ENCODE measurements at regions not wholly inside any gene's neighbourhood (a gene's known extent, or its start where the extent isn't known, plus 50 kb on each side); places are given as distances from the start of the nearest gene placed in this dataset.

DNA sequence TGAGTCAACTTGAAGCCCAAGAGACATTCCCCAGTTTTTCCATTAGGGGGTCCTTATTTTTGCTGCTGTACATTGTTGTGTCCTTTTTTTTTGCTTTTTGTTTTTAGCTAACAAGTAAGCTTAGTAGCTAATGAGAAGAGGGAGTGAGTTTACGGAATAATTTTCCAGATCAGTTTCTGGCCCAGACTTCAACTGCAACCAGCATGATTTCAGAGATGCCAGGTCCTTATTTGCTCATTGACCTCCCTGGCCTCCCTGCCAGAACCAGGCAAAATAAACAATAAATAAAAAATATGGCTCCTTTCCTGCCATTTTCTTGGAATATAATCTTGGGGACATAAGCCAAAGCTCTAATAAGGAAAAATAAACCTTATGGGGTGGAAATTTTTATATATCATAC, 185.9 kb downstream of the FAT3 start:
- Histone ChIP-seq H3K4me2 (ENCODE audit: control insufficient read depth, extremely low read depth, insufficient read depth, low read depth, low read length) (no peak overlapping the region), H3K9me1 (ENCODE audit: control insufficient read depth, extremely low read depth, insufficient read depth, low read length) (no peaks in the 10 kb centered on the region), H3K4me3 (ENCODE audit: control insufficient read depth in 2 of 3, extremely low read depth in 1 of 3, insufficient read depth in 2 of 3, low read depth in 1 of 3, low read length in 3 of 3) (no peak overlapping the region), H3K27me3 (ENCODE audit: control insufficient read depth, extremely low read depth, insufficient read depth, low read length) (no peaks in the 10 kb centered on the region), H3K9me3 (ENCODE audit: control insufficient read depth, low read depth, low read length) (no peaks in the 10 kb centered on the region), H2AFZ (ENCODE audit: control insufficient read depth, low read length) (no peak overlapping the region), H3K36me3 (ENCODE audit: control insufficient read depth in 2 of 2, extremely low read depth in 1 of 2, insufficient read depth in 2 of 2, low read length in 2 of 2) (no peaks in the 10 kb centered on the region), H3K9ac (ENCODE audit: control insufficient read depth, extremely low read depth, insufficient read depth, low read length) (no peak overlapping the region), H3K79me2 (ENCODE audit: control insufficient read depth, insufficient read depth, low read length) (no peaks in the 10 kb centered on the region), H3K4me1 (ENCODE audit: control insufficient read depth, extremely low read depth, insufficient read depth, low read length) (no peaks in the 10 kb centered on the region), H4K20me1 (ENCODE audit: control insufficient read depth, extremely low read depth, insufficient read depth, low read length) (no peaks in the 10 kb centered on the region), H3K27ac (ENCODE audit: control insufficient read depth, insufficient read depth, low read length) (no peak overlapping the region)
- dilution Hi-C loops (cut with MboI; ENCODE audit: extremely low pct_ligation_motif_present, low sequenced_read_pairs): no loop called here
- DNase-seq (ENCODE audit: low read depth, low spot score): no peak
- TF ChIP-seq CTCF (optimal IDR thresholded peaks at IDR 0.05 in 1 of 3, IDR thresholded peaks at IDR 0.05 in 1 of 3, conservative IDR thresholded peaks at IDR 0.05 in 1 of 3; ENCODE audit: extremely low read depth in 1 of 3, insufficient read depth in 2 of 3, low read length in 3 of 3) (no peak), EZH2 (IDR thresholded peaks at IDR 0.05; ENCODE audit: low read length) (no peak)
- no peak for FAIRE-seq

- FAIRE-seq (no peak), DNase-seq (ENCODE audit: low read depth, low spot score) (no peak)
- H3K9ac ChIP-seq (ENCODE audit: control insufficient read depth, extremely low read depth, insufficient read depth, low read length): no peak overlapping the region
- H3K79me2 ChIP-seq (ENCODE audit: control insufficient read depth, insufficient read depth, low read length): no peaks in the 10 kb centered on the region
- no peaks in the 10 kb centered on the region for H3K4me1 ChIP-seq (ENCODE audit: control insufficient read depth, extremely low read depth, insufficient read depth, low read length)
- no peaks in the 10 kb centered on the region for H3K27me3 ChIP-seq (ENCODE audit: control insufficient read depth, extremely low read depth, insufficient read depth, low read length)
- TF ChIP-seq CTCF (optimal IDR thresholded peaks at IDR 0.05 in 1 of 3, IDR thresholded peaks at IDR 0.05 in 1 of 3, conservative IDR thresholded peaks at IDR 0.05 in 1 of 3; ENCODE audit: extremely low read depth in 1 of 3, insufficient read depth in 2 of 3, low read length in 3 of 3) (no peak), EZH2 (IDR thresholded peaks at IDR 0.05; ENCODE audit: low read length) (no peak)
- H3K4me3 ChIP-seq (ENCODE audit: control insufficient read depth in 2 of 3, extremely low read depth in 1 of 3, insufficient read depth in 2 of 3, low read depth in 1 of 3, low read length in 3 of 3): no peak overlapping the region
- H3K9me3 ChIP-seq (ENCODE audit: control insufficient read depth, low read depth, low read length): no peaks in the 10 kb centered on the region
- H3K36me3 ChIP-seq (ENCODE audit: control insufficient read depth in 2 of 2, extremely low read depth in 1 of 2, insufficient read depth in 2 of 2, low read length in 2 of 2): no peaks in the 10 kb centered on the region
- H4K20me1 ChIP-seq (ENCODE audit: control insufficient read depth, extremely low read depth, insufficient read depth, low read length): no peaks in the 10 kb centered on the region
- dilution Hi-C loops (cut with MboI; ENCODE audit: extremely low pct_ligation_motif_present, low sequenced_read_pairs): no loop called here
- no peak overlapping the region for H2AFZ ChIP-seq (ENCODE audit: control insufficient read depth, low read length)
- H3K9me1 ChIP-seq (ENCODE audit: control insufficient read depth, extremely low read depth, insufficient read depth, low read length): no peaks in the 10 kb centered on the region
- no peak overlapping the region for H3K27ac ChIP-seq (ENCODE audit: control insufficient read depth, insufficient read depth, low read length)
- no peak overlapping the region for H3K4me2 ChIP-seq (ENCODE audit: control insufficient read depth, extremely low read depth, insufficient read depth, low read depth, low read length)
These were observed 186.8 kb downstream of the FAT3 start for GRCh38 chr11:92411431-92411830.

Measured in keratinocyte (primary cell).